Neuronal stem cell (in vitro differentiated cells): ENCODE measurements at regions not wholly inside any gene's neighbourhood (a gene's known extent, or its start where the extent isn't known, plus 50 kb on each side); places are given as distances from the start of the nearest gene placed in this dataset.
"Not testable (repeated sequence)": the region's sequence is repeated elsewhere in the genome, so short reads cannot be mapped to it uniquely, and the experiment has no call there.

Experiments used
- DNase-seq: peaks from one replicate; pipeline ENCODE4 v3.0.0-alpha.2; 2013; ENCODE audit warnings: low spot score
- H2AFZ ChIP-seq: one replicate; pipeline ENCODE4 v1.6.1; 2013; ENCODE audit warnings: mild to moderate bottlenecking, low read length, inconsistent platforms
- H2AK5ac ChIP-seq: 2 replicates; pipeline ENCODE4 v1.6.1; 2013; ENCODE audit warnings: low read depth, mild to moderate bottlenecking, inconsistent platforms, low read length, moderate library complexity, mixed read lengths
- H2BK120ac ChIP-seq: 2 replicates; pipeline ENCODE4 v1.6.1; 2013; ENCODE audit warnings: low read depth, mild to moderate bottlenecking, inconsistent platforms, low read length, moderate library complexity, mixed read lengths
- H2BK12ac ChIP-seq: one replicate; pipeline ENCODE4 v1.6.1; 2013; ENCODE audit warnings: low read length, inconsistent platforms
- H2BK15ac ChIP-seq: 2 replicates; pipeline ENCODE4 v1.6.1; 2013; ENCODE audit warnings: mild to moderate bottlenecking, low read length, inconsistent platforms, mixed read lengths
- H2BK5ac ChIP-seq: one replicate; pipeline ENCODE4 v1.6.1; 2013; ENCODE audit warnings: inconsistent platforms, mild to moderate bottlenecking, low read length, moderate library complexity
- H3K14ac ChIP-seq: one replicate; pipeline ENCODE4 v1.6.1; 2013; ENCODE audit warnings: low read length, inconsistent platforms
- H3K18ac ChIP-seq: 2 replicates; pipeline ENCODE4 v1.6.1; 2013; ENCODE audit warnings: low read length, inconsistent platforms
- H3K23ac ChIP-seq: 2 replicates; pipeline ENCODE4 v1.6.1; 2013; ENCODE audit warnings: low read depth, mild to moderate bottlenecking, mixed read lengths, low read length, inconsistent platforms; ENCODE audit not compliant: poor library complexity
- H3K27ac ChIP-seq: replicated peaks from 3 replicates; pipeline ENCODE4 v1.5.1; 2013; ENCODE audit warnings: low read length, inconsistent platforms
- H3K27me3 ChIP-seq, 3 experiments: 2 replicates each; pipeline ENCODE4 v1.6.1; 2013; ENCODE audit warnings: low read length in 3 of 3, mild to moderate bottlenecking in 2 of 3, inconsistent platforms in 1 of 3, low read depth in 1 of 3, mixed read lengths in 1 of 3, moderate library complexity in 1 of 3; ENCODE audit not compliant: control insufficient read depth in 3 of 3, insufficient read depth in 3 of 3
- H3K36me3 ChIP-seq, 2 donors: replicated peaks in 1 of 2; 2 replicates each; pipeline ENCODE4 v1.6.1; 2013; ENCODE audit warnings: low read length in 2 of 2; ENCODE audit not compliant: control insufficient read depth in 2 of 2, insufficient read depth in 2 of 2
- H3K4ac ChIP-seq: 2 replicates; pipeline ENCODE4 v1.6.1; 2013; ENCODE audit warnings: inconsistent platforms, mild to moderate bottlenecking, low read length, moderate library complexity
- H3K4me1 ChIP-seq, 2 donors: 1 replicate in 1 of 2; 2 replicates in 1 of 2; pipeline ENCODE4 v1.6.1; 2013; ENCODE audit warnings: low read length in 2 of 2, low read depth in 1 of 2; ENCODE audit not compliant: control insufficient read depth in 2 of 2, insufficient read depth in 1 of 2
- H3K4me2 ChIP-seq: one replicate; pipeline ENCODE4 v1.6.1; 2013; ENCODE audit warnings: mild to moderate bottlenecking, low read length, inconsistent platforms; ENCODE audit not compliant: insufficient read depth, poor library complexity, severe bottlenecking
- H3K4me3 ChIP-seq, 2 donors: 2 replicates each; pipeline ENCODE4 v1.5.1; 2013; ENCODE audit warnings: low read length in 2 of 2, mild to moderate bottlenecking in 2 of 2, inconsistent platforms in 1 of 2, moderate library complexity in 1 of 2
- H3K79me1 ChIP-seq: one replicate; pipeline ENCODE4 v1.6.1; 2013; ENCODE audit warnings: low read depth, mild to moderate bottlenecking, inconsistent platforms, low read length, moderate library complexity
- H3K9ac ChIP-seq: one replicate; pipeline ENCODE4 v1.6.1; 2013; ENCODE audit warnings: mild to moderate bottlenecking, low read depth, low read length, inconsistent platforms; ENCODE audit not compliant: poor library complexity
- H3K9me3 ChIP-seq, 2 donors: replicated peaks in 1 of 2; 2 replicates each; pipeline versions ENCODE3 to v1.6.1; 2013; ENCODE audit warnings: low read length in 2 of 2, mild to moderate bottlenecking in 2 of 2, inconsistent platforms in 1 of 2, low read depth in 1 of 2, mixed read lengths in 1 of 2, moderate library complexity in 1 of 2; ENCODE audit not compliant: control insufficient read depth in 2 of 2, insufficient read depth in 1 of 2
- H4K8ac ChIP-seq: one replicate; pipeline ENCODE4 v1.6.1; 2013; ENCODE audit warnings: low read depth, mild to moderate bottlenecking, inconsistent platforms, low read length, moderate library complexity
- H4K91ac ChIP-seq: one replicate; pipeline ENCODE4 v1.6.1; 2013; ENCODE audit warnings: low read length, low read depth, mild to moderate bottlenecking, inconsistent platforms; ENCODE audit not compliant: poor library complexity
- WGBS, 2 donors: extraction: QIAGEN DNeasy Blood & Tissue Kit; methylation state at CpG; one replicate each; pipeline ENCODE4 v1.1.7; 2013; ENCODE audit warnings: missing lambda C conversion rate in 2 of 2, mixed read lengths in 1 of 2; ENCODE audit not compliant: insufficient read length in 2 of 2, insufficient replicate concordance in 1 of 2; ENCODE audit errors: extremely low coverage in 2 of 2; 5-methylcytosine and 5-hydroxymethylcytosine counted together

DNA sequence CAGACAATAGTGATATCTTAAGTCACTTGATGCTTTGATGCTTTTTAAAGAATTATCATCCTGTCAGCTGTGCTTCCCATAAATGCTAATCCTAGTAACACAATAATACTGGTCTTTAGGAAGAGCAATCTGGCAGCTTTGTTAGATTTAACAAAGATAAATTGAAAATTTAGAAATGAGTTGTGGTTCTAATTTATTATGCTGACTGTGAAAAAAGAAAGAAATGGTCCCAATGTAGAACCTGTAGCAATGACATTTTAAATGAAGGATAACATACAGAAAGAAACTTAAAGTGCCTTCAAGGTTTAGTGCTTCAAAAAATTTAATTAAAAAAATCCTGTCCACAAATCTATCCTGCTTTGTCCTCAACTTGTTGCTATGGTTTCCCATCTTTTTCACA is 81.6 kb upstream of the HGF start:
- Histone ChIP-seq H3K36me3 (no peaks in the 10 kb centered on the region), H3K23ac (no peak overlapping the region), H3K4me2 (no peak overlapping the region), H3K9ac (no peak overlapping the region), H3K18ac (no peak overlapping the region), H3K27ac (no peak overlapping the region), H4K8ac (no peak overlapping the region), H3K4me3 (no peak overlapping the region), H3K4me1 (peaks cover 0 to 3% of the 10 kb centered on the region in 2 donors), H4K91ac (no peak overlapping the region), H2AK5ac (no peak overlapping the region), H3K9me3 (no peaks in the 10 kb centered on the region), H3K14ac (no peak overlapping the region), H3K79me1 (no peaks in the 10 kb centered on the region), H2BK120ac (no peak overlapping the region), H2BK15ac (no peak overlapping the region), H3K4ac (no peak overlapping the region), H2BK12ac (no peak overlapping the region), H2AFZ (peak overlapping the region; percentile 43), H3K27me3 (no peaks in the 10 kb centered on the region), H2BK5ac (no peak overlapping the region)
- no peak for DNase-seq

DNA sequence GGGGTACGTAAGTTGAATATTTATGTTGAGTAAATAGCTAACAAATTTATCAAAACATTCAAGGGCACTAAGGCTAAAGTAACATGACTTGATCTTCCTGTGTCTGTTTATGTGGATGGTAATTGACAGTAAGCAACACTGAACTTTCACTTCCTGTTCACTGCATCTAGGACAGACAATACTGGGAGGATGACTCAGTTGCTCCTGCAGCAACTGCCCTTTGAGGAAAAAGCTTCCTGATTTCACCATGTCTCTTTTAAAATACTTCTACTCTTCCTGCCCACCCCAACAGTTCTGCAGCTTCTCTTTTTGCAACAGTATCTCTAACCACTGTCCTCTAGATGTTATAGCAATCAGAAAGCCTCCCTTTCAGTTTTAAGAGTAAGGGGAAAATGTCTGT is 76.6 kb upstream of the HGF start:
- Histone ChIP-seq H3K79me1 (no peaks in the 10 kb centered on the region), H3K27ac (no peak overlapping the region), H2BK12ac (no peak overlapping the region), H3K9me3 (no peaks in the 10 kb centered on the region), H4K91ac (no peak overlapping the region), H3K23ac (no peak overlapping the region), H4K8ac (no peak overlapping the region), H2BK15ac (no peak overlapping the region), H3K4me3 (no peak overlapping the region), H3K4me1 (peaks cover 0 to 3% of the 10 kb centered on the region in 2 donors), H2BK5ac (no peak overlapping the region), H3K18ac (no peak overlapping the region), H3K4me2 (no peak overlapping the region), H3K27me3 (no peaks in the 10 kb centered on the region), H2BK120ac (no peak overlapping the region), H2AFZ (peak overlapping the region; percentile 71), H3K36me3 (no peaks in the 10 kb centered on the region), H3K9ac (no peak overlapping the region), H3K14ac (no peak overlapping the region), H2AK5ac (no peak overlapping the region), H3K4ac (no peak overlapping the region)
- no CpG with 5 or more reads among the region's 1 CpG for WGBS, 2 donors
- DNase-seq = no peak

DNA sequence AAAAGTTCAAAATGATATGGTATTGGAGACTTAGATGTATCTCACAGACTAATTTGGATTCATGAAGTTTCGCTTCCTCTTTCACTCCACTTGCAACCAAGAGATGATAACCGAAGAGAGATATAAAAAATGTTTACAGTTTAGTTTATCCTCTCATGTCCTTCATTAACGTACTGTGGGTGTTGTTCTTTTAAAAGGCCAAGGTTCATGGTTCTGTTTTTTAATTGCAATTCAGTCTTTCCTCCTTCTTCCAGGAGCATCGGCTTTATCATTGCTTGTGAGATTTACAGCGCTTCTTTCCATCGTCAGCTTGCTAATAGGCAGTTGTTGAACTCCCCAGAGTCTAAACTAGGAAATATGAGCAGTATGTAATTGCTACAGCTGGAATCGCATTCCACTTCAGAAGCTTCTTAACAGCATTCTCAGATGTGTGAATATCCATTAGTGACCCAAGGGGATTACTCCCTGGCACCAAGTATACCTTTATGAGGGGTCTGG is 75.9 kb upstream of the HGF start:
- Histone ChIP-seq H2BK12ac (no peak overlapping the region), H3K27me3 (no peaks in the 10 kb centered on the region), H3K36me3 (no peaks in the 10 kb centered on the region), H3K27ac (no peak overlapping the region), H3K9ac (no peak overlapping the region), H3K4ac (no peak overlapping the region), H2AFZ (no peak overlapping the region), H3K9me3 (no peaks in the 10 kb centered on the region), H2BK120ac (no peak overlapping the region), H3K4me3 (no peak overlapping the region), H2AK5ac (no peak overlapping the region), H4K8ac (no peak overlapping the region), H2BK15ac (no peak overlapping the region), H3K4me2 (no peak overlapping the region), H3K18ac (no peak overlapping the region), H3K14ac (no peak overlapping the region), H3K4me1 (peaks cover 0 to 3% of the 10 kb centered on the region in 2 donors), H2BK5ac (no peak overlapping the region), H3K79me1 (no peaks in the 10 kb centered on the region), H3K23ac (no peak overlapping the region), H4K91ac (no peak overlapping the region)
- WGBS, 2 donors = no CpG with 5 or more reads among the region's 7 CpGs
- DNase-seq = no peak

DNA sequence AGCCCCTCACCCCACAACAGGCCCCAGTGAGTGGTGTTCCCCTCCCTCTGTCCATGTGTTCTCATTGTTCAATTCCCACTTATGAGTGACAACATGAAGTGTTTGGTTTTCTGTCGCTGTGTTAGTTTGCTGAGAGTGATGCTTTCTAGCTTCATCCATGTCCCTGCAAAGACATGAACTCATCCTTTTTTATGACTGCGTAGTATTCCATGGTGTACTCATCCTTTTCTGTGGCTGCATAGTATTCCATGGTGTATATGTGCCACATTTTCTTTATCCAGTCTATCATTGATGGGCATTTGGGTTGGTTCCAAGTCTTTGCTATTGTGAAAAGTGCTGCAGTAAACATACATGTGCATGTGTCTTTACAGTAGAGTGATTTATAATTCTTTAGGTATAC is 73.8 kb upstream of the HGF start:
- H3K23ac ChIP-seq, H3K4ac ChIP-seq, H3K27me3 ChIP-seq, H3K27ac ChIP-seq, H3K18ac ChIP-seq, H3K79me1 ChIP-seq, H3K9ac ChIP-seq, H4K91ac ChIP-seq, H3K4me1 ChIP-seq, H3K9me3 ChIP-seq, H2BK15ac ChIP-seq, H3K4me2 ChIP-seq, H2AFZ ChIP-seq, H2AK5ac ChIP-seq, H2BK12ac ChIP-seq, H2BK5ac ChIP-seq, H3K4me3 ChIP-seq, H2BK120ac ChIP-seq, H3K14ac ChIP-seq, DNase-seq, H4K8ac ChIP-seq, H3K36me3 ChIP-seq: not testable (repeated sequence)
- no CpG with 5 or more reads among the region's 2 CpGs for WGBS, 2 donors
